ENCODE measurements at regions not wholly inside any gene's neighbourhood (a gene's known extent, or its start where the extent isn't known, plus 50 kb on each side); places are given as distances from the start of the nearest gene placed in this dataset.

- no peak for DNase-seq (ENCODE audit: low spot score)
Measured at GRCh38 chr2:120515759-120516678, 170.1 kb downstream of the INHBB start.

- DNase-seq (ENCODE audit: low spot score), result no peak
Measured at GRCh38 chr2:120516679-120517314, 170.9 kb downstream of the INHBB start.

- no peak for DNase-seq (ENCODE audit: low spot score)
Measured at GRCh38 chr2:120517751-120518469, 172.0 kb downstream of the INHBB start.

- DNase-seq (ENCODE audit: low spot score), result no peak
Measured at GRCh38 chr2:120518819-120519218, 172.9 kb downstream of the INHBB start.

GRCh38 chr2:120519469-120519868 is 173.5 kb downstream of the INHBB start:
- DNase-seq (ENCODE audit: low spot score), result no peak

- no peak for DNase-seq (ENCODE audit: low spot score)
Measured at GRCh38 chr2:120520454-120520853, 174.5 kb downstream of the INHBB start.

- no peak for DNase-seq (ENCODE audit: low spot score)
Measured at GRCh38 chr2:120520929-120521912, 175.3 kb downstream of the INHBB start.

- DNase-seq (ENCODE audit: low spot score), result no peak
Measured at GRCh38 chr2:120522151-120522751, 176.3 kb downstream of the INHBB start.

GRCh38 chr2:120523766-120524165 is 177.8 kb downstream of the INHBB start:
- no peak for DNase-seq (ENCODE audit: low spot score)

- no peak for DNase-seq (ENCODE audit: low spot score)
Measured at GRCh38 chr2:120524174-120524573, 178.2 kb downstream of the INHBB start.

- no peak for DNase-seq (ENCODE audit: low spot score)
Measured at GRCh38 chr2:120525056-120526046, 179.4 kb downstream of the INHBB start.

GRCh38 chr2:120526047-120526562 is 180.2 kb downstream of the INHBB start:
- no peak for DNase-seq (ENCODE audit: low spot score)

- DNase-seq (ENCODE audit: low spot score), result no peak
Measured at GRCh38 chr2:120526997-120527945, 181.3 kb downstream of the INHBB start.

GRCh38 chr2:120528051-120528692 is 182.2 kb downstream of the INHBB start:
- DNase-seq (ENCODE audit: low spot score), result no peak

- no peak for DNase-seq (ENCODE audit: low spot score)
Measured at GRCh38 chr2:120528693-120529076, 182.7 kb downstream of the INHBB start.

GRCh38 chr2:120530781-120531180 is 184.8 kb downstream of the INHBB start:
- DNase-seq (ENCODE audit: low spot score), result no peak

- no peak for DNase-seq (ENCODE audit: low spot score)
Measured at GRCh38 chr2:120531365-120531764, 185.4 kb downstream of the INHBB start.
